ENCODE measurements at regions not wholly inside any gene's neighbourhood (a gene's known extent, or its start where the extent isn't known, plus 50 kb on each side); places are given as distances from the start of the nearest gene placed in this dataset.

DNA sequence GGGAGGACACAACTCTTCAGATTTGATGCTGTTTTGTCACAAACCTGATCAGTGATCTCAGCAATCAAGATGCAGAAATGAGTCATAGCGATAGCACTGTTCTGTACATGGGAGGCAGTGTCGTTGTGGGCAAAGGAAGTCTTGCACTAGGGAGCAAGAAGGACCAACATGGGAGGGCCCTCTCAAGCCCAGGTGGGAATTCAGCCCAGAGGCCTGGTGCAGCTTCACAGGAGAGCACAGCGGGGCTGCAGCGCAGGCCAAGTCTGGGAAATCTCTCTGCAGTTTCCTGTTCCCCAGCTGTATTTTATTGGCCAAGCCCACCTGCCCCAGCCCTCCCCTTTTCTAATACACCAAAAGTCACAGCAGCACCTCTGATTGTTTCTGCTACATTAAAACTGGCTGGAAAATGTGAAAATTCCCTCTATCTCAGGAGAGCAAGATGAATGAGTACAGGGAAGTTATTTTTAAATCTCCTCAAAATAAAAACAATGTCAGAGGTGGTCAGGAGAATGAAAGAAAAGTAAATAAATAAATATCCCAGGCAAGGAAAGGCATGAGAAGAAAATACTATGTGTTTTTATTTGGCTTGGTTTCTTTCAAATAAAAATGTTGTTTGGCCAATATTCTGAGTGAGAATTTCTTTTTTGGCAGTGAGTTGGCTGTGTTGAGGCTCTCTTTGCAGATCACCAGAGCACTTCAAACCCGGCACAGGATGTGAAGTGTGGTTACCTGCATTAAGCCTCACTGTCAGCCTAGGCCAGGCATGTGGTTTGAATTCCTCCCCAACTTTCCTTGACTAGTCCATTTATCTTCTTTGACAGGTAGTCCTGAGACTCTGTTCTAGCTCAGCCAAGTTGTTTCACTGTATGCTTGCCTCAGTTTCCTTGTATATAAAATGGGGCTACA is 422.1 kb downstream of the PLPP3 start:
- TF ChIP-seq, protein P1, sequence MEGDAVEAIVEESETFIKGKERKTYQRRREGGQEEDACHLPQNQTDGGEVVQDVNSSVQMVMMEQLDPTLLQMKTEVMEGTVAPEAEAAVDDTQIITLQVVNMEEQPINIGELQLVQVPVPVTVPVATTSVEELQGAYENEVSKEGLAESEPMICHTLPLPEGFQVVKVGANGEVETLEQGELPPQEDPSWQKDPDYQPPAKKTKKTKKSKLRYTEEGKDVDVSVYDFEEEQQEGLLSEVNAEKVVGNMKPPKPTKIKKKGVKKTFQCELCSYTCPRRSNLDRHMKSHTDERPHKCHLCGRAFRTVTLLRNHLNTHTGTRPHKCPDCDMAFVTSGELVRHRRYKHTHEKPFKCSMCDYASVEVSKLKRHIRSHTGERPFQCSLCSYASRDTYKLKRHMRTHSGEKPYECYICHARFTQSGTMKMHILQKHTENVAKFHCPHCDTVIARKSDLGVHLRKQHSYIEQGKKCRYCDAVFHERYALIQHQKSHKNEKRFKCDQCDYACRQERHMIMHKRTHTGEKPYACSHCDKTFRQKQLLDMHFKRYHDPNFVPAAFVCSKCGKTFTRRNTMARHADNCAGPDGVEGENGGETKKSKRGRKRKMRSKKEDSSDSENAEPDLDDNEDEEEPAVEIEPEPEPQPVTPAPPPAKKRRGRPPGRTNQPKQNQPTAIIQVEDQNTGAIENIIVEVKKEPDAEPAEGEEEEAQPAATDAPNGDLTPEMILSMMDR (IDR thresholded peaks at IDR 0.05) = no peak
- TF ChIP-seq, protein P2, sequence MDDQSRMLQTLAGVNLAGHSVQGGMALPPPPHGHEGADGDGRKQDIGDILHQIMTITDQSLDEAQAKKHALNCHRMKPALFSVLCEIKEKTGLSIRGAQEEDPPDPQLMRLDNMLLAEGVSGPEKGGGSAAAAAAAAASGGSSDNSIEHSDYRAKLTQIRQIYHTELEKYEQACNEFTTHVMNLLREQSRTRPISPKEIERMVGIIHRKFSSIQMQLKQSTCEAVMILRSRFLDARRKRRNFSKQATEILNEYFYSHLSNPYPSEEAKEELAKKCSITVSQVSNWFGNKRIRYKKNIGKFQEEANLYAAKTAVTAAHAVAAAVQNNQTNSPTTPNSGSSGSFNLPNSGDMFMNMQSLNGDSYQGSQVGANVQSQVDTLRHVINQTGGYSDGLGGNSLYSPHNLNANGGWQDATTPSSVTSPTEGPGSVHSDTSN (IDR thresholded peaks at IDR 0.05) = no peak
- TF ChIP-seq, protein P3, sequence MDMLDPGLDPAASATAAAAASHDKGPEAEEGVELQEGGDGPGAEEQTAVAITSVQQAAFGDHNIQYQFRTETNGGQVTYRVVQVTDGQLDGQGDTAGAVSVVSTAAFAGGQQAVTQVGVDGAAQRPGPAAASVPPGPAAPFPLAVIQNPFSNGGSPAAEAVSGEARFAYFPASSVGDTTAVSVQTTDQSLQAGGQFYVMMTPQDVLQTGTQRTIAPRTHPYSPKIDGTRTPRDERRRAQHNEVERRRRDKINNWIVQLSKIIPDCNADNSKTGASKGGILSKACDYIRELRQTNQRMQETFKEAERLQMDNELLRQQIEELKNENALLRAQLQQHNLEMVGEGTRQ (IDR thresholded peaks at IDR 0.05) = no peak
- TF ChIP-seq RARB (CRISPR knock-in tag; IDR thresholded peaks at IDR 0.05) (no peak), HOXA7 (CRISPR knock-in tag; IDR thresholded peaks at IDR 0.05) (no peak), POLR2A (IDR thresholded peaks at IDR 0.05; ENCODE audit: low read length) (no peak)
